ENCODE measurements at regions not wholly inside any gene's neighbourhood (a gene's known extent, or its start where the extent isn't known, plus 50 kb on each side); places are given as distances from the start of the nearest gene placed in this dataset.

- no peak for TF ChIP-seq CTCF (IDR thresholded peaks at IDR 0.05; ENCODE audit: insufficient read depth, missing control alignments)
- DNase-seq (ENCODE audit: insufficient read length, low spot score) (no peak), FAIRE-seq (no peak)
These were observed 312.1 kb upstream of the MYT1L start for GRCh38 chr2:2642906-2643890.

- no peak for TF ChIP-seq CTCF (IDR thresholded peaks at IDR 0.05; ENCODE audit: insufficient read depth, missing control alignments)
- no peak for DNase-seq (ENCODE audit: insufficient read length, low spot score)
- no peak for FAIRE-seq
These were observed 310.7 kb upstream of the MYT1L start for GRCh38 chr2:2641541-2642410.

DNA sequence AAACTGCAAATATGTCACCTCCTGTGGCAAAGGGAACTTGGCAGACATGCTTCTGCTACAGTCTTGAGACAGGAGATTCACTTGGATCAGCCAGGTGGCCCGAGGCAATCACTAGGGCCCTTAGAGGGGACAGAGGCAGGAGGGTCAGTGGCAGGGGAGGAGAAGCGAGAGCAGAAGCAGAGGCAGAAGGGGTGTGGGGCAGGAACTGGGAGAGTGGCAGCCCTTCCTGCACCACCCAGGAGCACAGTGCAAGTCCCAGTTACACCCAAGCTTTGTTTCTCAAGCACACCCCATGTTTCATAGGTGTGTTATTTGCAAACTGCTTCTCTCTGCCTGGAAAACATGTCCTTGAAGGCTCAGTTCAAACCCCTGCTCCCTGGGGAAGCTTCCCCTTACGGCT lies 309.7 kb upstream of the MYT1L start:
- DNase-seq (ENCODE audit: insufficient read length, low spot score) (no peak), FAIRE-seq (no peak)
- no peak for TF ChIP-seq CTCF (IDR thresholded peaks at IDR 0.05; ENCODE audit: insufficient read depth, missing control alignments)

- DNase-seq (ENCODE audit: insufficient read length, low spot score) (no peak), FAIRE-seq (no peak)
- TF ChIP-seq CTCF (IDR thresholded peaks at IDR 0.05; ENCODE audit: insufficient read depth, missing control alignments): no peak
These were observed 309.3 kb upstream of the MYT1L start for GRCh38 chr2:2640371-2640770.

GRCh38 chr2:2639251-2640139 lies 308.4 kb upstream of the MYT1L start:
- DNase-seq (ENCODE audit: insufficient read length, low spot score): no peak
- FAIRE-seq: no peak
- TF ChIP-seq CTCF (IDR thresholded peaks at IDR 0.05; ENCODE audit: insufficient read depth, missing control alignments): no peak

GRCh38 chr2:2638547-2639220 lies 307.6 kb upstream of the MYT1L start:
- DNase-seq (ENCODE audit: insufficient read length, low spot score): no peak
- FAIRE-seq: no peak
- TF ChIP-seq CTCF (IDR thresholded peaks at IDR 0.05; ENCODE audit: insufficient read depth, missing control alignments): no peak

Data from D721Med (cell line).